ENCODE measurements at regions not wholly inside any gene's neighbourhood (a gene's known extent, or its start where the extent isn't known, plus 50 kb on each side); places are given as distances from the start of the nearest gene placed in this dataset.

GRCh38 chr13:70541451-70541850 lies 433.2 kb upstream of the KLHL1 start (continued):
- TF ChIP-seq NFAT5 (CRISPR knock-in tag; IDR thresholded peaks at IDR 0.05) (no peak), ARNT (IDR thresholded peaks at IDR 0.05) (no peak), ZFP91 (CRISPR knock-in tag; IDR thresholded peaks at IDR 0.05; ENCODE audit: borderline replicate concordance) (no peak), MLLT10 (CRISPR knock-in tag; IDR thresholded peaks at IDR 0.05) (no peak), ZNF30 (CRISPR knock-in tag; IDR thresholded peaks at IDR 0.05) (no peak), EZH2 (conservative IDR thresholded peaks at IDR 0.05; ENCODE audit: low read depth, low read length) (no peak), NRL (CRISPR knock-in tag; IDR thresholded peaks at IDR 0.05; ENCODE audit: borderline replicate concordance) (no peak), ZNF225 (CRISPR knock-in tag; IDR thresholded peaks at IDR 0.05) (no peak), POGZ (CRISPR knock-in tag; IDR thresholded peaks at IDR 0.05) (no peak), GPBP1L1 (CRISPR knock-in tag; IDR thresholded peaks at IDR 0.05) (no peak), THAP9 (CRISPR knock-in tag; IDR thresholded peaks at IDR 0.05; ENCODE audit: borderline replicate concordance) (no peak), SALL1 (CRISPR knock-in tag; IDR thresholded peaks at IDR 0.05) (no peak), HNRNPH1 (optimal IDR thresholded peaks at IDR 0.05; ENCODE audit: low read depth, low read length) (no peak)
